ENCODE measurements at regions not wholly inside any gene's neighbourhood (a gene's known extent, or its start where the extent isn't known, plus 50 kb on each side); places are given as distances from the start of the nearest gene placed in this dataset.

- no peak overlapping the region for H2BK5ac ChIP-seq (ENCODE audit: low read depth, low read length, poor library complexity, severe bottlenecking)
- H3K23ac ChIP-seq (ENCODE audit: low read depth, low read length) = no peak overlapping the region
- no peaks in the 10 kb centered on the region for H3K27me3 ChIP-seq (ENCODE audit: control insufficient read depth, insufficient read depth, low read length)
- no peaks in the 10 kb centered on the region for H3K9me1 ChIP-seq (ENCODE audit: insufficient read depth, low read length)
- H4K8ac ChIP-seq (ENCODE audit: low read depth in 2 of 2, low read length in 2 of 2) = no peak overlapping the region
- in situ Hi-C loops (cut with MboI; ENCODE audit: low sequenced_read_pairs) (no loop called here), dilution Hi-C loops (cut with HindIII; ENCODE audit: low sequenced_read_pairs, unreplicated experiment) (no loop called here), intact Hi-C loops (cut with micrococcal nuclease) (no loop called here)
- ChIA-PET CTCF (no interaction called here), POLR2A (ENCODE audit: unreplicated experiment) (no interaction called here)
- H2AK9ac ChIP-seq (replicated peaks; ENCODE audit: low read depth, low read length, poor library complexity) = no peak overlapping the region
- no peak for ATAC-seq (ENCODE audit: low read depth)
- H3K4me3 ChIP-seq (ENCODE audit: insufficient read depth, low read depth, low read length) = no peak overlapping the region
- H2AK5ac ChIP-seq (ENCODE audit: low read depth, low read length) = no peak overlapping the region
- no peak overlapping the region for H3K4ac ChIP-seq (ENCODE audit: low read depth, low read length)
- no peak overlapping the region for H4K91ac ChIP-seq (ENCODE audit: insufficient read depth, low read depth, low read length)
- H3K9me3 ChIP-seq (ENCODE audit: control insufficient read depth, insufficient read depth, low read length) = no peaks in the 10 kb centered on the region
- H3K14ac ChIP-seq (replicated peaks; ENCODE audit: low read depth, low read length) = no peak overlapping the region
- no peak overlapping the region for H2BK15ac ChIP-seq (ENCODE audit: low read depth, low read length)
- H4K5ac ChIP-seq (ENCODE audit: low read depth, low read length) = no peak overlapping the region
- H3K27ac ChIP-seq (ENCODE audit: insufficient read depth, low read length) = no peak overlapping the region
- H2BK120ac ChIP-seq (ENCODE audit: low read depth, low read length) = no peak overlapping the region
- TF ChIP-seq MAZ (IDR thresholded peaks at IDR 0.05; ENCODE audit: borderline replicate concordance, low read depth, low read length) (no peak), CHD1 (IDR thresholded peaks at IDR 0.05; ENCODE audit: low read depth, low read length) (no peak), RCOR1 (IDR thresholded peaks at IDR 0.05; ENCODE audit: insufficient replicate concordance, low read length) (no peak), RFX5 (IDR thresholded peaks at IDR 0.05; ENCODE audit: low read depth, low read length) (no peak), MXI1 (IDR thresholded peaks at IDR 0.05; ENCODE audit: borderline replicate concordance, low read depth, low read length) (no peak), BHLHE40 (IDR thresholded peaks at IDR 0.05; ENCODE audit: low read depth, low read length) (no peak), SMC3 (IDR thresholded peaks at IDR 0.05; ENCODE audit: low read depth, low read length) (no peak), FOS (IDR thresholded peaks at IDR 0.05; ENCODE audit: low read depth, low read length) (no peak), USF2 (IDR thresholded peaks at IDR 0.05; ENCODE audit: low read depth, low read length) (no peak), ELK1 (IDR thresholded peaks at IDR 0.05; ENCODE audit: borderline replicate concordance, low read depth, low read length) (no peak), POLR2A (IDR thresholded peaks at IDR 0.05; ENCODE audit: low read depth, low read length) (no peak), MAFK (IDR thresholded peaks at IDR 0.05; ENCODE audit: low read depth, low read length) (no peak)
- H4K20me1 ChIP-seq (ENCODE audit: insufficient read depth, low read length) = no peaks in the 10 kb centered on the region
- no peak overlapping the region for H3K4me2 ChIP-seq (ENCODE audit: low read depth, low read length)
- no peak overlapping the region for H3K9ac ChIP-seq (ENCODE audit: low read depth, low read length)
- H3K79me1 ChIP-seq (ENCODE audit: low read depth in 1 of 2, low read length in 2 of 2) = no peaks in the 10 kb centered on the region
- no peak overlapping the region for H3K18ac ChIP-seq (ENCODE audit: low read depth, low read length)
- H3K36me3 ChIP-seq (ENCODE audit: control insufficient read depth, insufficient read depth, low read length) = no peaks in the 10 kb centered on the region
- no peak overlapping the region for H2BK20ac ChIP-seq (ENCODE audit: low read depth, low read length)
- no peak for DNase-seq
- BruUV-seq (replicated peaks) = no TSS peak
- no peak overlapping the region for H3K56ac ChIP-seq (ENCODE audit: extremely low read depth, insufficient read depth, low read length)
- H2AFZ ChIP-seq (replicated peaks; ENCODE audit: low read length, poor library complexity) = no peak overlapping the region
- no peaks in the 10 kb centered on the region for H3K4me1 ChIP-seq (ENCODE audit: control insufficient read depth, insufficient read depth, low read length)
These were observed 132.6 kb upstream of the TMEM161B start for GRCh38 chr5:88401228-88401627.

Measured in IMR-90 (cell line).